ENCODE measurements at regions not wholly inside any gene's neighbourhood (a gene's known extent, or its start where the extent isn't known, plus 50 kb on each side); places are given as distances from the start of the nearest gene placed in this dataset.

DNA sequence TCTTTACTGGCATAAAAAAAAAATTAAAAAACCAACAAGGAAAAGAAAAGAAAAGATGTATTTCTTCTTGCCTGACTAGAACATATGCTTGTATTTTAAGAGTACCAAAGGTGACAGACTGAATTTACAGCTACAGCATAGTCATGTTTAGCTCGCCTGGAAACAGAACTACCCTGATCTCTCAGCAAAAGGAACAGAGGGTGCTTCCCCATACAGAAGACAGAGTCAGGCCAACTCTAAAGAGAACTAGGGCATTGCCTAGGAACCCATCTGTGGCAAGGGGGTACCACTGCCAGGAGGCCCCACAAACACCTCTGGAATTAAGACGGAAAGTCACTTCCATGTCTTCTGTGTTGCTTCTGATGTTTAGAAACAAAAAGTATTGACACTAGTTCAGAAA, 252.1 kb upstream of the STARD13 start:
- H3K4me3 ChIP-seq (ENCODE audit: low read depth, low read length) = no peak overlapping the region
- no peak for DNase-seq
- no peaks in the 10 kb centered on the region for H3K9me3 ChIP-seq (ENCODE audit: severe bottlenecking)
- TF ChIP-seq, protein P1, sequence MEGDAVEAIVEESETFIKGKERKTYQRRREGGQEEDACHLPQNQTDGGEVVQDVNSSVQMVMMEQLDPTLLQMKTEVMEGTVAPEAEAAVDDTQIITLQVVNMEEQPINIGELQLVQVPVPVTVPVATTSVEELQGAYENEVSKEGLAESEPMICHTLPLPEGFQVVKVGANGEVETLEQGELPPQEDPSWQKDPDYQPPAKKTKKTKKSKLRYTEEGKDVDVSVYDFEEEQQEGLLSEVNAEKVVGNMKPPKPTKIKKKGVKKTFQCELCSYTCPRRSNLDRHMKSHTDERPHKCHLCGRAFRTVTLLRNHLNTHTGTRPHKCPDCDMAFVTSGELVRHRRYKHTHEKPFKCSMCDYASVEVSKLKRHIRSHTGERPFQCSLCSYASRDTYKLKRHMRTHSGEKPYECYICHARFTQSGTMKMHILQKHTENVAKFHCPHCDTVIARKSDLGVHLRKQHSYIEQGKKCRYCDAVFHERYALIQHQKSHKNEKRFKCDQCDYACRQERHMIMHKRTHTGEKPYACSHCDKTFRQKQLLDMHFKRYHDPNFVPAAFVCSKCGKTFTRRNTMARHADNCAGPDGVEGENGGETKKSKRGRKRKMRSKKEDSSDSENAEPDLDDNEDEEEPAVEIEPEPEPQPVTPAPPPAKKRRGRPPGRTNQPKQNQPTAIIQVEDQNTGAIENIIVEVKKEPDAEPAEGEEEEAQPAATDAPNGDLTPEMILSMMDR (IDR thresholded peaks at IDR 0.05; ENCODE audit: low read depth, low read length) = no peak
- H3K27me3 ChIP-seq (ENCODE audit: insufficient read depth, low read depth, severe bottlenecking) = no peaks in the 10 kb centered on the region
- no peak overlapping the region for H3K27ac ChIP-seq
- no peaks in the 10 kb centered on the region for H3K36me3 ChIP-seq

DNA sequence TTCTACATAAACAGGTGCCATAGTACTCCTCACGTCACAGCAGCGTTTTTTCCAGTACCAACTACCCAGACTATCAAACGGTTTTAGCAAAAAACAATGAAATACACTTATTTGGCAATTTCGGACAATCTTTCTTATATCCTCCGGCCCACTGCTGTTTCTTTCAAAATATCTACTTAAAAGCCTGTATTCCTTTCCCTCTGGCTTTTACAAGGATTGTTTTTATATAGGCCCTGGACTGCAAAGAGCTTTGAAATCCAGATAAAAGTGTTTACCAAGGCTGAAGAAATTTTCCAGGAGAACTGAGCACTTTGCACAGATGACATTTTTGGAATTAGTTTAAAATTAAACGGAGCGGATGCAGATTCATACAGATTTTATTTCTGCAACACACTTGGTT, 255.9 kb upstream of the STARD13 start:
- Histone ChIP-seq H3K9me3 (ENCODE audit: severe bottlenecking) (no peaks in the 10 kb centered on the region), H3K27me3 (ENCODE audit: insufficient read depth, low read depth, severe bottlenecking) (no peaks in the 10 kb centered on the region), H3K36me3 (no peaks in the 10 kb centered on the region), H3K4me3 (ENCODE audit: low read depth, low read length) (peak overlapping the region; percentile 92), H3K27ac (peak overlapping the region; percentile 97)
- DNase-seq = no peak
- TF ChIP-seq, protein P1 (IDR thresholded peaks at IDR 0.05; ENCODE audit: low read depth, low read length) = no peak

- TF ChIP-seq, protein P1 (IDR thresholded peaks at IDR 0.05; ENCODE audit: low read depth, low read length) = no peak
- H3K4me3 ChIP-seq (ENCODE audit: low read depth, low read length) = peak overlapping the region; percentile 92
These were observed 256.4 kb upstream of the STARD13 start for GRCh38 chr13:33541962-33542308.

GRCh38 chr13:33542309-33543088, 256.9 kb upstream of the STARD13 start:
- TF ChIP-seq, protein P1 (IDR thresholded peaks at IDR 0.05; ENCODE audit: low read depth, low read length) = peak; percentile 84
- peak; percentile 97 for DNase-seq
- Histone ChIP-seq H3K36me3 (no peaks in the 10 kb centered on the region), H3K27me3 (ENCODE audit: insufficient read depth, low read depth, severe bottlenecking) (no peaks in the 10 kb centered on the region), H3K4me3 (ENCODE audit: low read depth, low read length) (peak overlapping the region; percentile 92), H3K27ac (peak overlapping the region; percentile 97), H3K9me3 (ENCODE audit: severe bottlenecking) (no peaks in the 10 kb centered on the region)

More at GRCh38 chr13:33541962-33542308, 256.4 kb upstream of the STARD13 start:
- no peaks in the 10 kb centered on the region for H3K27me3 ChIP-seq (ENCODE audit: insufficient read depth, low read depth, severe bottlenecking)
- no peaks in the 10 kb centered on the region for H3K36me3 ChIP-seq
- peak overlapping the region; percentile 97 for H3K27ac ChIP-seq
- no peaks in the 10 kb centered on the region for H3K9me3 ChIP-seq (ENCODE audit: severe bottlenecking)
- no peak for DNase-seq

DNA sequence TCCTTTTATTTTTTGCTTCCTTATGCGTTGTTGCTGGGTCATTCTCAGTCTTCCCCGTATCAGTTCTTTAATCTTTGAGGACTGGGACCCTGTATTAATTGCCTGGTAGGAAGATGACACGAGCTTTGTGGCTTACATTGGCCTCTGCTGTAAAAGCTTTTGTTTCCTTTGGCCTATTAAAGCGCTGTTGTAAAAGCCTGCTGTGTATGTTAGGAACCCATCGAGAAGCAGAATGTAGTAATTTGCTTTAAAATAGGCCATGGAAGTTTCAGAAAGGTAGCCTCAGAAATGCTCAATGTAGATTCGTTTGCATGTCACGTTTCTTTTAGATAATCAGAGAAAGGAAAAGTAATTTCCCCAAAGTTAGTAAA, 257.5 kb upstream of the STARD13 start:
- H3K27me3 ChIP-seq (ENCODE audit: insufficient read depth, low read depth, severe bottlenecking) = no peaks in the 10 kb centered on the region
- peak overlapping the region; percentile 92 for H3K4me3 ChIP-seq (ENCODE audit: low read depth, low read length)
- peak overlapping the region; percentile 97 for H3K27ac ChIP-seq
- H3K36me3 ChIP-seq = no peaks in the 10 kb centered on the region
- no peak for DNase-seq
- TF ChIP-seq, protein P1 (IDR thresholded peaks at IDR 0.05; ENCODE audit: low read depth, low read length) = no peak
- no peaks in the 10 kb centered on the region for H3K9me3 ChIP-seq (ENCODE audit: severe bottlenecking)

All from WERI-Rb-1 (cell line).